ENCODE measurements at regions not wholly inside any gene's neighbourhood (a gene's known extent, or its start where the extent isn't known, plus 50 kb on each side); places are given as distances from the start of the nearest gene placed in this dataset.

GRCh38 chr5:97471951-97472350 lies 288.9 kb upstream of the RIOK2 start:
- Mint-ChIP-seq H3K27ac (ENCODE audit: unreplicated experiment) (no peak overlapping the region), H3K36me3 (ENCODE audit: insufficient read depth, unreplicated experiment) (no peaks in the 10 kb centered on the region), H3K4me1 (ENCODE audit: low read depth, unreplicated experiment) (no peaks in the 10 kb centered on the region), H3K9me3 (ENCODE audit: unreplicated experiment) (no peaks in the 10 kb centered on the region), H3K4me3 (ENCODE audit: unreplicated experiment) (no peak overlapping the region), H3K27me3 (ENCODE audit: insufficient read depth, unreplicated experiment) (no peaks in the 10 kb centered on the region)
- no peak for DNase-seq
- Histone ChIP-seq H3K36me3 (ENCODE audit: control insufficient read depth, insufficient read depth, low read length) (no peaks in the 10 kb centered on the region), H3K4me3 (ENCODE audit: low read depth, low read length) (no peak overlapping the region), H3K4me1 (no peaks in the 10 kb centered on the region), H3K9me3 (no peaks in the 10 kb centered on the region), H3K27me3 (replicated peaks; ENCODE audit: control insufficient read depth, insufficient read depth, low read length) (no peaks in the 10 kb centered on the region)
- ChIA-PET CTCF (no interaction called here), POLR2A (no interaction called here)
- TF ChIP-seq CTCF (IDR thresholded peaks at IDR 0.05; ENCODE audit: insufficient read depth in 1 of 2, low read depth in 1 of 2, low read length in 1 of 2, severe bottlenecking in 1 of 2, unreplicated experiment in 1 of 2), result no peak
- BruUV-seq (replicated peaks), result no TSS peak
- intact Hi-C loops (cut with micrococcal nuclease; ENCODE audit: unreplicated experiment), result no loop called here

- CTCF ChIA-PET, result no interaction called here
Measured at GRCh38 chr5:97475847-97476246, 292.8 kb upstream of the RIOK2 start.

GRCh38 chr5:97476852-97477534 lies 293.9 kb upstream of the RIOK2 start:
- ChIA-PET POLR2A (no interaction called here), CTCF (no interaction called here)
- Histone ChIP-seq H3K4me3 (ENCODE audit: low read depth, low read length) (no peak overlapping the region), H3K9me3 (no peaks in the 10 kb centered on the region), H3K36me3 (ENCODE audit: control insufficient read depth, insufficient read depth, low read length) (no peaks in the 10 kb centered on the region), H3K27me3 (replicated peaks; ENCODE audit: control insufficient read depth, insufficient read depth, low read length) (no peaks in the 10 kb centered on the region), H3K4me1 (no peaks in the 10 kb centered on the region; the same call in 1 of the 2 replicates)
- no peak for TF ChIP-seq CTCF (IDR thresholded peaks at IDR 0.05; ENCODE audit: insufficient read depth in 1 of 2, low read depth in 1 of 2, low read length in 1 of 2, severe bottlenecking in 1 of 2, unreplicated experiment in 1 of 2)
- Mint-ChIP-seq H3K36me3 (ENCODE audit: insufficient read depth, unreplicated experiment) (no peaks in the 10 kb centered on the region), H3K9me3 (ENCODE audit: unreplicated experiment) (no peaks in the 10 kb centered on the region), H3K4me3 (ENCODE audit: unreplicated experiment) (no peak overlapping the region), H3K27ac (ENCODE audit: unreplicated experiment) (no peak overlapping the region), H3K4me1 (ENCODE audit: low read depth, unreplicated experiment) (peaks cover 6% of the 10 kb centered on the region), H3K27me3 (ENCODE audit: insufficient read depth, unreplicated experiment) (no peaks in the 10 kb centered on the region)
- no TSS peak for BruUV-seq (replicated peaks)
- no peak for DNase-seq
- intact Hi-C loops (cut with micrococcal nuclease; ENCODE audit: unreplicated experiment), result no loop called here

More at GRCh38 chr5:97475847-97476246, 292.8 kb upstream of the RIOK2 start:
- Histone ChIP-seq H3K4me1 (no peaks in the 10 kb centered on the region; the same call in 1 of the 2 replicates), H3K36me3 (ENCODE audit: control insufficient read depth, insufficient read depth, low read length) (no peaks in the 10 kb centered on the region), H3K4me3 (ENCODE audit: low read depth, low read length) (no peak overlapping the region), H3K27me3 (replicated peaks; ENCODE audit: control insufficient read depth, insufficient read depth, low read length) (no peaks in the 10 kb centered on the region), H3K9me3 (no peaks in the 10 kb centered on the region)
- TF ChIP-seq CTCF (IDR thresholded peaks at IDR 0.05; ENCODE audit: insufficient read depth in 1 of 2, low read depth in 1 of 2, low read length in 1 of 2, severe bottlenecking in 1 of 2, unreplicated experiment in 1 of 2), result no peak
- Mint-ChIP-seq H3K36me3 (ENCODE audit: insufficient read depth, unreplicated experiment) (no peaks in the 10 kb centered on the region), H3K4me1 (ENCODE audit: low read depth, unreplicated experiment) (peaks cover 6% of the 10 kb centered on the region), H3K27ac (ENCODE audit: unreplicated experiment) (no peak overlapping the region), H3K4me3 (ENCODE audit: unreplicated experiment) (no peak overlapping the region), H3K27me3 (ENCODE audit: insufficient read depth, unreplicated experiment) (no peaks in the 10 kb centered on the region), H3K9me3 (ENCODE audit: unreplicated experiment) (no peaks in the 10 kb centered on the region)
- intact Hi-C loops (cut with micrococcal nuclease; ENCODE audit: unreplicated experiment), result no loop called here
- POLR2A ChIA-PET, result no interaction called here
- DNase-seq, result no peak
- no TSS peak for BruUV-seq (replicated peaks)
